ENCODE measurements at regions not wholly inside any gene's neighbourhood (a gene's known extent, or its start where the extent isn't known, plus 50 kb on each side); places are given as distances from the start of the nearest gene placed in this dataset.
"Not testable (repeated sequence)": the region's sequence is repeated elsewhere in the genome, so short reads cannot be mapped to it uniquely, and the experiment has no call there.

GRCh38 chr4:67412153-67412712 lies 133.1 kb downstream of the CENPC start:
- not testable (repeated sequence) for DNase-seq (ENCODE audit: low read depth); H3K27me3 ChIP-seq (ENCODE audit: control insufficient read depth, insufficient read depth, low read length); H3K36me3 ChIP-seq (ENCODE audit: control insufficient read depth, insufficient read depth, low read length); H3K4me3 ChIP-seq (ENCODE audit: low read depth, low read length)

GRCh38 chr4:67403342-67403741 lies 142.0 kb downstream of the CENPC start:
- DNase-seq (ENCODE audit: low read depth): no peak
- H3K27me3 ChIP-seq (ENCODE audit: control insufficient read depth, insufficient read depth, low read length): no peaks in the 10 kb centered on the region
- no peaks in the 10 kb centered on the region for H3K36me3 ChIP-seq (ENCODE audit: control insufficient read depth, insufficient read depth, low read length)
- no peak overlapping the region for H3K4me3 ChIP-seq (ENCODE audit: low read depth, low read length)
- no peak for TF ChIP-seq CTCF (IDR thresholded peaks at IDR 0.05; ENCODE audit: insufficient read depth, low read length, poor library complexity, severe bottlenecking)

GRCh38 chr4:67401902-67402301 lies 143.4 kb downstream of the CENPC start:
- TF ChIP-seq CTCF (IDR thresholded peaks at IDR 0.05; ENCODE audit: insufficient read depth, low read length, poor library complexity, severe bottlenecking): no peak
- no peak for DNase-seq (ENCODE audit: low read depth)
- Histone ChIP-seq H3K27me3 (ENCODE audit: control insufficient read depth, insufficient read depth, low read length) (no peaks in the 10 kb centered on the region), H3K36me3 (ENCODE audit: control insufficient read depth, insufficient read depth, low read length) (no peaks in the 10 kb centered on the region), H3K4me3 (ENCODE audit: low read depth, low read length) (no peak overlapping the region)

GRCh38 chr4:67397931-67398330 lies 147.4 kb downstream of the CENPC start:
- Histone ChIP-seq H3K4me3 (ENCODE audit: low read depth, low read length) (no peak overlapping the region), H3K27me3 (ENCODE audit: control insufficient read depth, insufficient read depth, low read length) (no peaks in the 10 kb centered on the region), H3K36me3 (ENCODE audit: control insufficient read depth, insufficient read depth, low read length) (no peaks in the 10 kb centered on the region)
- DNase-seq (ENCODE audit: low read depth): no peak
- TF ChIP-seq CTCF (IDR thresholded peaks at IDR 0.05; ENCODE audit: insufficient read depth, low read length, poor library complexity, severe bottlenecking): no peak

GRCh38 chr4:67397031-67397430 lies 148.3 kb downstream of the CENPC start:
- H3K27me3 ChIP-seq (ENCODE audit: control insufficient read depth, insufficient read depth, low read length): no peaks in the 10 kb centered on the region
- no peak for TF ChIP-seq CTCF (IDR thresholded peaks at IDR 0.05; ENCODE audit: insufficient read depth, low read length, poor library complexity, severe bottlenecking)
- H3K4me3 ChIP-seq (ENCODE audit: low read depth, low read length): no peak overlapping the region
- DNase-seq (ENCODE audit: low read depth): no peak
- no peaks in the 10 kb centered on the region for H3K36me3 ChIP-seq (ENCODE audit: control insufficient read depth, insufficient read depth, low read length)

- Histone ChIP-seq H3K4me3 (ENCODE audit: low read depth, low read length) (no peak overlapping the region), H3K36me3 (ENCODE audit: control insufficient read depth, insufficient read depth, low read length) (no peaks in the 10 kb centered on the region), H3K27me3 (ENCODE audit: control insufficient read depth, insufficient read depth, low read length) (no peaks in the 10 kb centered on the region)
- no peak for DNase-seq (ENCODE audit: low read depth)
- no peak for TF ChIP-seq CTCF (IDR thresholded peaks at IDR 0.05; ENCODE audit: insufficient read depth, low read length, poor library complexity, severe bottlenecking)
Observed at GRCh38 chr4:67396008-67396407, 149.3 kb downstream of the CENPC start.
